HepG2 (cell line): ENCODE measurements at regions not wholly inside any gene's neighbourhood (a gene's known extent, or its start where the extent isn't known, plus 50 kb on each side); places are given as distances from the start of the nearest gene placed in this dataset.
"Not testable (repeated sequence)": the region's sequence is repeated elsewhere in the genome, so short reads cannot be mapped to it uniquely, and the experiment has no call there.

Source experiments
- ATAC-seq: fragments of 200-7000 bp; cut with Tn5 transposase; 3 replicates; pipeline ENCODE4 v1.9.1; 2020; ENCODE audit warnings: mild to moderate bottlenecking, moderate library complexity
- BruUV-seq: library from RNA; stranded (reverse); fragments of 400-500 nt; replicated peaks from 2 replicates; lab custom pipeline; 2021; lab: Mats Ljungman, UMichigan
- CTCF ChIA-PET: fragments of 300-600 bp; formaldehyde crosslinking; extraction: SDS; loops from one replicate; lab custom pipeline; 2021; ENCODE audit warnings: low total read pairs, inconsistent platforms, low intra/inter-chr PET ratio; lab: Yijun Ruan, JAX
- POLR2A ChIA-PET: fragments of 350-600 bp; sonication (Branson Sonifier 250); formaldehyde crosslinking; loops from one replicate; lab custom pipeline; 2020; ENCODE audit warnings: antibody characterized with exemption, inconsistent platforms; lab: Yijun Ruan, JAX
- DNase-seq: peaks from one replicate; pipeline ENCODE4 v3.0.0-alpha.2; 2015; ENCODE audit warnings: low spot score
- FAIRE-seq: peaks from 3 replicates; lab custom pipeline; 2011; peaks lifted over from hg19 to GRCh38; lab: Jason Lieb, UNC
- H2AFZ ChIP-seq: one replicate; pipeline ENCODE4 v1.6.1; 2011; ENCODE audit warnings: low read length, inconsistent platforms
- H3K27ac ChIP-seq: fragments of 300-600 bp; 3 replicates; pipeline ENCODE4 v1.8.0; 2011; ENCODE audit warnings: mixed run types, mild to moderate bottlenecking, mixed read lengths, low read length, inconsistent platforms; ENCODE audit not compliant: insufficient read depth; ENCODE audit errors: extremely low read length
- H3K27me3 ChIP-seq, 2 experiments: fragments of 200-600 bp in 1 of 2; 2 replicates in 1 of 2; 3 replicates in 1 of 2; pipeline versions ENCODE4 v1.6.0 to v1.8.0; 2011; ENCODE audit warnings: low read length in 2 of 2, mild to moderate bottlenecking in 2 of 2, moderate library complexity in 2 of 2, inconsistent platforms in 1 of 2; ENCODE audit not compliant: insufficient read depth in 2 of 2, control insufficient read depth in 1 of 2
- H3K36me3 ChIP-seq, 2 experiments: fragments of 200-600 bp in 1 of 2; replicated peaks in 1 of 2; 2 replicates in 1 of 2; 3 replicates in 1 of 2; pipeline versions ENCODE4 v1.5.1 to v1.8.0; 2011; ENCODE audit warnings: low read length in 2 of 2, inconsistent platforms in 1 of 2; ENCODE audit not compliant: insufficient read depth in 2 of 2, control insufficient read depth in 1 of 2
- H3K4me1 ChIP-seq: 2 replicates; pipeline ENCODE4 v1.5.1; 2012; ENCODE audit warnings: low read length, inconsistent platforms; ENCODE audit not compliant: insufficient read depth
- H3K4me2 ChIP-seq: 2 replicates; pipeline ENCODE4 v1.6.0; 2011; ENCODE audit warnings: low read depth, low read length, inconsistent platforms
- H3K4me3 ChIP-seq, 3 experiments: fragments of 200-600 bp in 1 of 3; sonication (generic), shearing (Covaris generic) in 1 of 3; replicated peaks in 1 of 3; 2 replicates each; pipeline ENCODE4 v1.5.1; 2011 to 2016; ENCODE audit warnings: low read length in 3 of 3, inconsistent platforms in 2 of 3, low read depth in 2 of 3, mild to moderate bottlenecking in 2 of 3, control low read depth in 1 of 3, mixed read lengths in 1 of 3; ENCODE audit not compliant: insufficient read depth in 1 of 3
- H3K79me2 ChIP-seq: one replicate; pipeline ENCODE4 v1.6.1; 2011; ENCODE audit warnings: low read length, inconsistent platforms; ENCODE audit not compliant: insufficient read depth
- H3K9ac ChIP-seq: 2 replicates; pipeline ENCODE4 v1.6.0; 2011; ENCODE audit warnings: mild to moderate bottlenecking, low read depth, low read length, inconsistent platforms; ENCODE audit not compliant: insufficient read depth
- H3K9me3 ChIP-seq: 2 replicates; pipeline ENCODE4 v1.5.1; 2012; ENCODE audit warnings: mild to moderate bottlenecking, low read length
- H4K20me1 ChIP-seq: 2 replicates; pipeline ENCODE4 v1.6.0; 2011; ENCODE audit warnings: inconsistent platforms, mild to moderate bottlenecking, low read length, moderate library complexity; ENCODE audit not compliant: insufficient read depth
- KDM1A ChIP-seq: IDR thresholded peaks from 2 replicates; pipeline ENCODE4 v1.6.1; 2016; ENCODE audit warnings: missing compliant biosample characterization
- ZNF770 ChIP-seq: sonication (generic); formaldehyde crosslinking; IDR thresholded peaks from 2 replicates; pipeline ENCODE4 v1.5.0; 2020; ENCODE audit warnings: mild to moderate bottlenecking, missing genetic modification reagents
- ZSCAN22 ChIP-seq: sonication (generic); formaldehyde crosslinking; IDR thresholded peaks from 2 replicates; pipeline ENCODE4 v1.4.0; 2020; ENCODE audit warnings: mild to moderate bottlenecking, missing genetic modification reagents
- WGBS: methylation state at CpG from one replicate; pipeline ENCODE4 v1.1.6; 2017; ENCODE audit warnings: low lambda C conversion rate; 5-methylcytosine and 5-hydroxymethylcytosine counted together
- in situ Hi-C: cut with HindIII; loops from 2 replicates; pipeline ENCODE4 v1.10.0; 2017; ENCODE audit warnings: low pct_unique_long_range_greater_than_20kb; ENCODE audit not compliant: extremely low pct_ligation_motif_present
- intact Hi-C: fragments of 100-400 bp; cut with micrococcal nuclease; formaldehyde crosslinking; loops from one replicate; pipeline ENCODE4 v1.10.0; 2022; ENCODE audit not compliant: unreplicated experiment

- 0 out of 2 replicates have a peak, but pooled peaks have one; percentile 30 for TF ChIP-seq ZNF770 (CRISPR knock-in tag)
- 0 out of 2 replicates have a peak, but pooled peaks have one; percentile 35 for TF ChIP-seq KDM1A (CRISPR knock-in tag)
- TF ChIP-seq, all 625 proteins: peak for 142; not testable (repeated sequence) for 483
These were observed 206.3 kb downstream of the BCAS1 start (continued) for GRCh38 chr20:53863923-53864641.

GRCh38 chr20:53863535-53863922 lies 206.9 kb downstream of the BCAS1 start:
- BruUV-seq, H3K27me3 ChIP-seq, in situ Hi-C loops, H3K4me3 ChIP-seq, intact Hi-C loops, H3K36me3 ChIP-seq, DNase-seq, H3K9ac ChIP-seq, FAIRE-seq, ATAC-seq, CTCF ChIA-PET, H3K79me2 ChIP-seq, H2AFZ ChIP-seq, H3K27ac ChIP-seq, H4K20me1 ChIP-seq, H3K9me3 ChIP-seq: not testable (repeated sequence)
- Histone ChIP-seq H3K4me2 (peak overlapping the region; percentile 45; the same call in 1 of the 2 replicates), H3K4me1 (peaks cover 75% of the 10 kb centered on the region)
- POLR2A ChIA-PET, result interaction anchor here (0.6 to 4.7 kb wide), 12 partner anchors 16 to 269 kb away, joined by 3 to 50 read pairs (median 10); partner anchors contain the start of gene ZNF217
- 97% methylated on average over 3 of the region's 3 CpGs for WGBS
- TF ChIP-seq ZSCAN22 (CRISPR knock-in tag), result 0 out of 2 replicates have a peak, but pooled peaks have one; percentile 15

- DNase-seq, CTCF ChIA-PET, H3K9me3 ChIP-seq, H3K9ac ChIP-seq, BruUV-seq, H2AFZ ChIP-seq, intact Hi-C loops, in situ Hi-C loops, FAIRE-seq, H3K79me2 ChIP-seq, ATAC-seq, H3K27ac ChIP-seq, H3K36me3 ChIP-seq, H3K27me3 ChIP-seq, H3K4me2 ChIP-seq, H3K4me3 ChIP-seq, H4K20me1 ChIP-seq: not testable (repeated sequence)
- 74% methylated on average over 5 of the region's 5 CpGs for WGBS
- peaks cover 76% of the 10 kb centered on the region for H3K4me1 ChIP-seq
- POLR2A ChIA-PET, result interaction anchor here (4.4 to 4.7 kb wide), 2 partner anchors 62 to 123 kb away, joined by 35 to 50 read pairs; no protein-coding TSS in a partner anchor
These were observed 207.4 kb downstream of the BCAS1 start for GRCh38 chr20:53863039-53863438.
